ENCODE measurements at regions not wholly inside any gene's neighbourhood (a gene's known extent, or its start where the extent isn't known, plus 50 kb on each side); places are given as distances from the start of the nearest gene placed in this dataset.

DNA sequence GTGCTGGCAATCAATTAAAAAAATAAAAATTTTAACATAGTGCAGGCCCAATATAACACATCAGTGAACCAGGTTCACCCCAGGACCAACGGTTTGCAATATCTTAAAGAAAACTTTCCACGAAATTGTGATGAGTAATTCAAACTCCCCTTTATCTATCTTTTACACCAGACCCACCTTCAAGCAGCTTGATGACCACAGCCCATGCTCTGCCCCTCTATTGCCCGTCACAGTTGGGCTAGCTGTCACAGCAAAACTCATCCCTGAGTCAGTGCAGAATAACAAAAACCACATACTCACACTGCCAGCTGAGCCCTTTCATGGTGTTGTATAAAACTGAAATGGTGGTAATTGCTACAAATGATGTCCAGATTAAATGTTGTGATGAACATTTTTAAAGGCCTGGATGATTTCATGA lies 112.5 kb upstream of the CREB1 start:
- H3K9ac ChIP-seq = no peak overlapping the region
- no peaks in the 10 kb centered on the region for H4K20me1 ChIP-seq
- no peaks in the 10 kb centered on the region for H3K9me3 ChIP-seq
- H3K36me3 ChIP-seq = no peaks in the 10 kb centered on the region
- H3K27me3 ChIP-seq = no peaks in the 10 kb centered on the region
- H3K4me1 ChIP-seq = no peaks in the 10 kb centered on the region
- TF ChIP-seq Cebpa-rat (IDR thresholded peaks at IDR 0.05) = no peak
- no peak overlapping the region for H3K4me2 ChIP-seq
- H3K4me3 ChIP-seq = no peak overlapping the region
- no peak overlapping the region for H3K27ac ChIP-seq

DNA sequence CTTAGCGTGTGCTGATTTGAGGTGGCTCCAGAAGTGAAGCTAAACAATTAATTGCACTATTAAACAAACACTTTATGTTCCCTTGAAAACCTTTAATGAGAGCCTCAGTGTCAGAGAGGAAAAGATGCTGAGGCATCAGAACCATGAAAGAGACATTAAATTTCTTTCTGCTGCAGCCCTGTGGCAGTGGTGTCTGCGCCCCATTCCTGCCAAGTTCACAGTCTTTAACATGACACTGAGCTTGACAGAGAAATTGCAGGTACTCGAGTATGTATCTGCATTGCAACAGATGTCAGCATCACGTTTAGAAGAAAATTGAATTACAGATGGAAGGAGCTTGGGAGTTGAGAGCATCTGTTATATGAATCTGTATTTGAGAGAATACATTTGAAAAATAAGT lies 111.3 kb upstream of the CREB1 start:
- Histone ChIP-seq H3K27me3 (no peaks in the 10 kb centered on the region), H3K4me1 (peaks cover 1% of the 10 kb centered on the region; the same call in 1 of the 2 replicates), H3K9me3 (peaks cover 9% of the 10 kb centered on the region; the same call in 1 of the 2 replicates), H4K20me1 (no peaks in the 10 kb centered on the region), H3K4me2 (no peak overlapping the region), H3K9ac (no peak overlapping the region), H3K27ac (no peak overlapping the region), H3K36me3 (no peaks in the 10 kb centered on the region), H3K4me3 (no peak overlapping the region)
- TF ChIP-seq Cebpa-rat (IDR thresholded peaks at IDR 0.05) = no peak

DNA sequence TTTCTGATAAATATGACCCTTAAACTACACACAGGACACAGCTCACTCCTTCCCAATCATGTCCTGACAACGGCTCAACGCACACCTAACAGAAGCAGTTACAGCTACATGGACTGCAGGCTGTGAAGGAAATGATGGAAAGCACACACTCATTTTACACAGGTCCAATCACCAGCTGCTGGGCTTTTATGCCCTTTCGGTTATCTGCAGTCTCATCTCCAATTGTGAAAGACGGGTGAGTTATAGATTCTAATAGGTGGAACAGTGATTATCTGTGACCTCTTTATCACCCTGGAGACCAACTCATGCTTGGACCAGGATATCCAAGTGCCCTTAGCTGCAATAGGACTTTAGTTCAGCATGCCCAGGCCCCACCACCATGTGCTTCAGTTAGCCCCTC lies 110.4 kb upstream of the CREB1 start:
- H3K9ac ChIP-seq = no peak overlapping the region
- no peaks in the 10 kb centered on the region for H3K27me3 ChIP-seq
- H3K9me3 ChIP-seq = peaks cover 11% of the 10 kb centered on the region; the same call in 1 of the 2 replicates
- no peak overlapping the region for H3K27ac ChIP-seq
- no peaks in the 10 kb centered on the region for H4K20me1 ChIP-seq
- no peak overlapping the region for H3K4me2 ChIP-seq
- H3K36me3 ChIP-seq = no peaks in the 10 kb centered on the region
- peaks cover 11% of the 10 kb centered on the region for H3K4me1 ChIP-seq
- no peak overlapping the region for H3K4me3 ChIP-seq
- no peak for TF ChIP-seq Cebpa-rat (IDR thresholded peaks at IDR 0.05)

DNA sequence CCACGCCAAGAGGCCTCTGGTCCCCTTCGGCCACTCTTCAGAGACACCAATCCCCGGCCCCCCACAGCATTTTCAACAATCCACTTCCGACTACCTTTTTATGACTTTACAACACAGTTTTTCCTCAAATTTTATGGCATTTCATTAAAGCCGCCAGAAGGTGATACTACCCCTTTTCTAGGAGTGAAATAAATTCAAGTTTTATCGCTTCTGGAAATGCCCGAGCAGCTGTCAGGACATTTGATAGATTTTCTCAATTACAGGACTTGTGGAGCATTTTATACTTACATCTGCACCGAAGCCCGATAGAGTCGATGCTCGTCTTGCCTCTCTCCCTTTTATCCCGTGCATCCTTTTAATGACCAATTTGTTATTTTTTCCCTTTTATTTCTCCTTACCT lies 108.1 kb upstream of the CREB1 start:
- Histone ChIP-seq H3K4me2 (no peak overlapping the region), H3K27ac (no peak overlapping the region), H3K9ac (no peak overlapping the region), H3K4me1 (peaks cover 13% of the 10 kb centered on the region), H3K27me3 (no peaks in the 10 kb centered on the region), H3K9me3 (peaks cover 11% of the 10 kb centered on the region; the same call in 1 of the 2 replicates), H3K36me3 (no peaks in the 10 kb centered on the region), H4K20me1 (no peaks in the 10 kb centered on the region), H3K4me3 (no peak overlapping the region)
- TF ChIP-seq Cebpa-rat (IDR thresholded peaks at IDR 0.05) = no peak

DNA sequence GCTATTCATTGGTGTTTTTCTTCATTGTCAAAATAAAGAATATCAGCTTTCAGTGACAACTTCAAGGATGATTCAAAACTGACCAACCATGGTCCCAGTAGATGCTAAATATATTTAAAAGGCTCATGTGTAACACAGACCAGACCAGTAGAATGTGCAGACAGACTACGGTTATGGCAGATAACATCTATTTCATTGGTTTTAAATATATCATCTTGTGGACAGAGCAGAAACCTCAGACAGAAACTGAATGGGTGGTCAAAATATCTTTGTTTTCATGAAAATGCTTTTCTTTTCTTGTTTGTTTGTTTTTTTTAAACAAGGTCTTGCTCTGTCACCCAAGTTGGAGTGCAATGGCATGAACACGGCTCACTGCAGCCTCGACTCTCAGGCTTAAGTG lies 107.4 kb upstream of the CREB1 start:
- no peak for TF ChIP-seq Cebpa-rat (IDR thresholded peaks at IDR 0.05)
- no peak overlapping the region for H3K4me2 ChIP-seq
- H3K27me3 ChIP-seq = no peaks in the 10 kb centered on the region
- H3K27ac ChIP-seq = no peak overlapping the region
- no peak overlapping the region for H3K9ac ChIP-seq
- peaks cover 13% of the 10 kb centered on the region for H3K4me1 ChIP-seq
- H3K36me3 ChIP-seq = no peaks in the 10 kb centered on the region
- no peak overlapping the region for H3K4me3 ChIP-seq
- peaks cover 11% of the 10 kb centered on the region; the same call in 1 of the 2 replicates for H3K9me3 ChIP-seq
- H4K20me1 ChIP-seq = no peaks in the 10 kb centered on the region

DNA sequence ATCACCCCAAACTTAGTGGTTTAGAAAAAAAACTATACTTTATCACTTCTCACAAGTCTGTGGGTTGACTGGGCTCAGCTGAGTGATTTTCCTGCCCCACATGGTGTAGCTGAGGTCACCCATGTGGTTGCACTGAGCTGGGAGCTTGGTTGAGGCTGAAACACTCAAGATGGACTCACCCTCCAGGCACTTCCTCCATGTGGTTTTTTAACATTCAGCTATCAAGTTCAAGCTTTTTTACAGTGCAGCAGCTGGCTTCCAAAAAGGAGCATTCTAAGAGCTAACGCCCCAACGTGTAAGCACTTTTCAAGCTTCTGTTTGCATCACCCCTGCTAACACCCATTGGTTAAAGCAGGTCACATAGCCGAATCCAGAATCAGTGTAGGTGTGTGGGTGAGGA lies 105.9 kb upstream of the CREB1 start:
- Histone ChIP-seq H3K4me1 (peaks cover 13% of the 10 kb centered on the region), H3K4me3 (no peak overlapping the region), H3K9me3 (peaks cover 11% of the 10 kb centered on the region; the same call in 1 of the 2 replicates), H3K36me3 (no peaks in the 10 kb centered on the region), H3K4me2 (peak overlapping the region; percentile 54), H3K27ac (no peak overlapping the region), H4K20me1 (no peaks in the 10 kb centered on the region), H3K9ac (no peak overlapping the region), H3K27me3 (no peaks in the 10 kb centered on the region)
- no peak for TF ChIP-seq Cebpa-rat (IDR thresholded peaks at IDR 0.05)

DNA sequence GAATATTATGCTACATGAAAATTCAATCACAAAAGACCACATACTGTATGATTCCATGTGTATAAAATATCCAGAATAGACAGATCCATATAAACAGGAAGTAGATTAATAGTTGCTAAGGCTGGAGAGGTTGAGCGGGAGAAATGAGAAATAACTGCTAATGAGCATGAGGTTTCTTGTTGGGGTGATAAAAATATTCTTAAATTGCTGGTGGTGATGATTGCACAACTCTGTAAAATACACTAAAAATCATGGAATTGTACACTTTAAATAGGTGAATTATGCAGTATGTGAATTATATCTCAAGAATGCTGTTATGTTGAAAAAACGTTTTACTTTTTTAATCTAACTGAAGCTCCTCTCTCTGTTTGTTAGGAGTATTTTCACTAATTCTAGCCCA lies 101.8 kb upstream of the CREB1 start:
- Histone ChIP-seq H3K27me3 (no peaks in the 10 kb centered on the region), H3K4me2 (no peak overlapping the region), H3K36me3 (no peaks in the 10 kb centered on the region), H3K27ac (no peak overlapping the region), H3K9ac (no peak overlapping the region), H3K4me3 (no peak overlapping the region), H4K20me1 (no peaks in the 10 kb centered on the region), H3K9me3 (peaks cover 6% of the 10 kb centered on the region; the same call in 1 of the 2 replicates), H3K4me1 (peaks cover 13% of the 10 kb centered on the region)
- TF ChIP-seq Cebpa-rat (IDR thresholded peaks at IDR 0.05) = no peak

DNA sequence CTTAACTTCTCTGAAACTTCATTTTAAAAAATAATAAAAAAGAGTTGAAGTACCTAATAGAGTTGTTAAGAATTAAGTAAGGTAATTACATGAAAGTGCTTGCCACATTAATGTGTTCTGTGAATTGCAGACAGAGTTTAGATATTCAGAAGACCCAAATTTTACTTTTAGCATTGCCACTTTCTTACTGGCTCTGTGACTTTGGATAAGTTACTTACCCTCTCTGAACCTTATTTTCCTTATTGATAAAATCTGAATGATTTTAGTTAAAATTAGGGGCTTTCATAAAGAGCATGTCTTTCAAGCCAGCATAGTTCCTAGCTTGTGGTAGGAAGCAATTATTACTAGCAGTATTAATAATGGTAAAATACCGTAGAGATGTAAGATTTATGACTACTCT lies 101.2 kb upstream of the CREB1 start:
- Histone ChIP-seq H3K27me3 (no peaks in the 10 kb centered on the region), H3K27ac (no peak overlapping the region), H4K20me1 (no peaks in the 10 kb centered on the region), H3K9ac (no peak overlapping the region), H3K4me3 (no peak overlapping the region), H3K4me2 (no peak overlapping the region), H3K9me3 (peaks cover under 1% of the 10 kb centered on the region; the same call in 1 of the 2 replicates), H3K36me3 (no peaks in the 10 kb centered on the region), H3K4me1 (peaks cover 10% of the 10 kb centered on the region)
- no peak for TF ChIP-seq Cebpa-rat (IDR thresholded peaks at IDR 0.05)

DNA sequence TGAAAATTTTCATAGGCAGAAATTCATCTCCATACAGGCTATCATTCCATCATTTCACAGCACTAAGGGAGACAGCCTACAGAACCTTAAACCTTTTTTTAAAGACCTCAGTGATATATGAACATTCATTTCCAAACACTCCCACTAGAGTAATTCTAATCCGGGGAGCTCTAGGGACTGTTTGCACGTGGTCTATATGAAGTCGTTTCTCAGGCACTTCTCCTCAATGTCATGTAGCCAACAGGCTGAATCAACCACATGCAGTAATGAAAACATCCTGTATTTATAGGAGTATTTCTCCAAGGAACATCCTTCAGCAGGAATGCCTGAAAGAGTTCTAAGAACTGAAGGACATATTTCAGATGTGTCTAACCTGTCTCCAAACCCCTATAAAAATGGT lies 97.3 kb upstream of the CREB1 start:
- Histone ChIP-seq H3K9ac (no peak overlapping the region), H3K27me3 (no peaks in the 10 kb centered on the region), H3K27ac (no peak overlapping the region), H4K20me1 (no peaks in the 10 kb centered on the region), H3K9me3 (no peaks in the 10 kb centered on the region), H3K4me1 (no peaks in the 10 kb centered on the region), H3K4me3 (no peak overlapping the region), H3K36me3 (no peaks in the 10 kb centered on the region), H3K4me2 (no peak overlapping the region)
- TF ChIP-seq Cebpa-rat (IDR thresholded peaks at IDR 0.05) = no peak

DNA sequence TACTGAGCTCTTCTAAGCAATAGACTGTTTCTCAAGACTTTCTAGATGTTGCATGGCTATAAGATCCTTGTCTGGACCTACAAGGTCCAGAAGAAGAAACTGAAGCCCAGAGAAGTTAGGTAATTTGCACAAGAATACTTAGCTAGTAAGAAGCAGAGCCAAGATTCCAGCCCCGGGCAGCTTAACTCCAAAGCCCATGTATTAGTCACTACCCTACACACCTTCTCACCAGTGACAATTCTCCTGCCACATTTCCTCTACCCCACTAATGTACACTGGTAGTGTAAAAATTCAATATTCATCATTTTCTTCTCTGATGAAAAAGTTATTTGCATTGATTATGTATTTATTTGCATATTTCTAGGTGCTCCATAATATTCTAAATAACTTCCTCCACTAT lies 95.5 kb upstream of the CREB1 start:
- TF ChIP-seq Cebpa-rat (IDR thresholded peaks at IDR 0.05) = no peak
- H3K4me1 ChIP-seq = no peaks in the 10 kb centered on the region

DNA sequence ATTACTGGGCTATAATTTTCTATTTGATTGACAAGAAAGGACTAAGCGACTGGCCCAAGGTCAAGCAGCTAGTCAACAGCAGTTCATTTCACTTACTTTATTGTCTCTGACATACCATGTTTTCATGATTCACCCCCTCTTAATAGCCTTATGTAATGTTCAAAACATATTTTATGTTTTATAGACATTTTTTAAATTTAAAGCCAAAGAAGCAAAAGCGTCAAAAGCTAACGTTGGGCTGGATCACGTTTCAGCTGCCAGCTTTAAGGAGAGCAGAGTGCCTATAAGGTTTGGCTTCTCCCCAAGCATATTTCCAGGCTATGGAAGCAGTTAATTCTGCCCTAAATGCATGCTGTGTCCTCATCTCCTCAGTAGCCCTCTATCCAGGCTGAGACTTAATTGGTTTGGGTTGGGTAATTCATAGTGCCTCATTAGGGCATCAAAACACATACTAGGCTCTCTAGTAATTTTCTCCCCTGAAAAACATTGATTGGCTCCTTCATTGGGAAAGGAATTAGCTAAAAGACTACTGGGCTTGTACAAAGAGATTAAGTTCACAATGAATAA lies 94.8 kb upstream of the CREB1 start:
- no peak for TF ChIP-seq Cebpa-rat (IDR thresholded peaks at IDR 0.05)
- Histone ChIP-seq H3K36me3 (no peaks in the 10 kb centered on the region), H4K20me1 (no peaks in the 10 kb centered on the region), H3K27ac (no peak overlapping the region), H3K4me2 (no peak overlapping the region), H3K9me3 (no peaks in the 10 kb centered on the region), H3K9ac (no peak overlapping the region), H3K27me3 (no peaks in the 10 kb centered on the region), H3K4me3 (no peak overlapping the region), H3K4me1 (no peaks in the 10 kb centered on the region)

More for the DNA sequence above, 95.5 kb upstream of the CREB1 start:
- no peak overlapping the region for H3K4me3 ChIP-seq
- no peaks in the 10 kb centered on the region for H3K9me3 ChIP-seq
- H4K20me1 ChIP-seq = no peaks in the 10 kb centered on the region
- H3K4me2 ChIP-seq = no peak overlapping the region
- no peaks in the 10 kb centered on the region for H3K36me3 ChIP-seq
- no peaks in the 10 kb centered on the region for H3K27me3 ChIP-seq
- no peak overlapping the region for H3K9ac ChIP-seq
- H3K27ac ChIP-seq = no peak overlapping the region
